ENCODE measurements at regions not wholly inside any gene's neighbourhood (a gene's known extent, or its start where the extent isn't known, plus 50 kb on each side); places are given as distances from the start of the nearest gene placed in this dataset.
"Not testable (repeated sequence)": the region's sequence is repeated elsewhere in the genome, so short reads cannot be mapped to it uniquely, and the experiment has no call there.

DNA sequence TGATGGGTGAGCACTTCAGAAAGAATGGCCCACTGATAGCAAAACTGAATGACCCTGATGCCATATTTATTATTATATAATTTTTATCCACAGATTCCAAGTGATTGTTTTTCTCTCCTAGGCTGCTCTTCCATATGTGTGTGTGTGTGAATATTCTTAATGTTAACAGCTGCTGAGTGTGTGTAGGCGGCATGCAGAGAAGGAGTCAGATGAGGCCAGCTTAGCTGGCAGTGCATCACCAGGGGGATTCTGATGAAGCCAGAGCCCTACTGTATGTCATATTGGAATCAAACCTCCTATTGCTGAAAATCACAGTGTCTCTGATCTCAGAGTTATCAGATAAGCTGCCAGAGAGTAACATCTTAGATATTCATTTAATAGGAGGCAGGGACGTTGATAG is 177.1 kb downstream of the DMAC1 start:
- no peak for DNase-seq (ENCODE audit: low read depth)

DNA sequence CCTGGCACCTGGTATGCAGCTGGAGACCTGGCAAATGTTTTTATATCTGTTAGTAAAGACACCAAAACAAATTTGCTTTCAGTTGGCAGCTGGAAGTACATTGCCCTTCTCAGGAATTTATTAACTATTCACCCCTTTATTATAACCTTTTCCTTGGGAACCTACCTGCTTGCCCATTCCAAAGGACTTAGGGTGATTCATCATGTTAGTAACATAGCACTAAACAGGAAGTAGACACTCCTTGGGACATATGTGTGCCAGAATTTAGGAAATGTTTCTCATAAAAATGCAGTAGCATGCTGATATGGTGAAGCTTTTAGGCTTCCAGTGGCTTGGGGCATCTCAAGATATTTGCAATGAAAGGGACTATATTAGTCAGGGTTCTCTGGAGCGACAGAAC is 184.2 kb downstream of the DMAC1 start:
- DNase-seq (ENCODE audit: low read depth), result no peak

DNA sequence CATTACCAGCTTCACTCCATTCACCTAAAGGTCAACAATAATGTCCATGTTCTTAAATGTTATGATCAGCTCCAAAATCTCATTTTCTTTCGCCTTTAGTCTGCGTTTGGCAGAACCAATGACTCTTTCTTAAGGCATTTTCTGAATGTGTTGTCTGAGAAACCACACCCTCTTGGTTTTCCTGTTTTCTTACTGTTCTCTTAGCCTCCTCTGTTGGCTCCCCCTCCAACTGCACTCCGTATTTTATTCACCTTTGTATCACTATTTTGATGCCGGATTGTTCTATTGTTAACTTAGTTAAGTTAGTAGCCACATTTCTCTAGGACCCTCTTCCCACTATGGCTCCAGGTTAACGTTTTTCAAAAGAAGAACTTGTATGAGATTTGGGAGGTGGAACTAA is 185.6 kb downstream of the DMAC1 start:
- no peak for DNase-seq (ENCODE audit: low read depth)

DNA sequence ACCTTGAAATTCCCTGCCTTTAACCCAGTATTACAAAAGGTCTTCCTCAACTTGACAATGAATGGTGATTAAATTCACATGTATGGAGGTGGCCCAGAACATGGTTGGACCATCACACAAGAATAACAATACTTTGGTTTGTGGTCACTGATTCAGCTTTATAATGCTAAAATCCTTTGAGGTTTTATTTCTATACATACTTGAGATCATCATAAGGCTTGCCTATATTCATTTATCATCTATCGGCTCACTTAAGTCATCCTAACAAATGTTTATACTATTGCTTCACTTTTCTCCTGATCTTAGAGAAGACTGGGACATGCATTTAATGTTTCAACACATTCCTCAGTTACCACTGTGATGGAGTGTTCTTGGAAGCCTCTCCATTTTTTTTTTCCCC is 191.3 kb downstream of the DMAC1 start:
- no peak for DNase-seq (ENCODE audit: low read depth)

DNA sequence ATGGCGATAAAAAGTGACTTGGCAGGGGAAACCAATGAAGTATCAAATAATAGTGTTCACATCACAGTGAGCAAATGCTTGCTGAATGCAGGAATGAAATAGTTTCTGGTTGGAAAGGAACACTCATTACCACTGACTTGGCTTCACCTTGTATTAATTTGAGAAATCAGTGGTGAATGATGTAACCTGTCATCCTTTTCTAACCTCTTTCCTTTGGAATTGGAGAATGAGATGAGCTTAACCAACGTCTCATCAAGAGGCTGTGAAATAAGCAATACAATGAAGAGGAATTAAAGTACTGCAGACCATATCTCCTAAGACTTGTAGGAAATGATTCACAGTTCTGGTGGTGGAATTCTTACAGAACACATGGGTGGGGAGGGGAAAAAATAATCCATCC is 192.2 kb downstream of the DMAC1 start:
- no peak for DNase-seq (ENCODE audit: low read depth)

DNA sequence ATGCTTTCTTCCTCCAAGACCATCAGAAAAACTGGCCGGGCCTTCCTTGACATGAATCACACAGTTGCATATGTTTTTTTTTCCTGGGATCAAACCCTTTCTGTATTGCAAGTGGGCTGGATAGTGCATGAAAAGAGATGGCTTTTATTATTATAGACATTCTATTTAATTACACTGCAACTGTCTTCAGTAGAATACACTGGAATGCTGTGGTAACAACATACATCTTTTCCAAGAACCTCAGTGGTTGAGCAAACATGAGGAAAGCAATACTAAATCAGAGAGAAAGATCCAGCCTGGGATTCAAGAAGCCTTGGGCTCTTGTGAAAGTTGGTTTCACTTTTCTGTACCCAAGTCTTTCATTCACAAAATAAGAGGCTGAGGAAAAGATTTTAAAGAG is 193.0 kb downstream of the DMAC1 start:
- no peak for DNase-seq (ENCODE audit: low read depth)

DNA sequence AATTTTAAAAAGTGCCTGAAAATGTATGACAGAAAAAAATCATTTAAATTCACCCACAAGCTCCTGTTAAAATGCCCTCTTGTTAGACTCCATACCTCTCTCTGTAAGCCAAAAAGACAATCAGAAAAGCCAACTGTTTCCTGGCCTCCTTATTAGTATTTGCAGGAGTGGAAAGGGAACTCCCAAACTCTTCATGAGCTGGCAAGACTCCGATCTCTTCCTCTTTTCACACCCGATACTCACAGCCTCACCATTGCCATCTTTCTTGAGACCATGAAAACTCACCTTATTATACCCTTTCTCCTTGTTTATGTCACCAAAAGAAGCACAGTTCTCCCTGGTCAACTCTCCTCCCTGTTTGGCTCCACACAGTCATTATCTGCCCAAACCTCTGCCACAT is 197.8 kb downstream of the DMAC1 start:
- no peak for DNase-seq (ENCODE audit: low read depth)

DNA sequence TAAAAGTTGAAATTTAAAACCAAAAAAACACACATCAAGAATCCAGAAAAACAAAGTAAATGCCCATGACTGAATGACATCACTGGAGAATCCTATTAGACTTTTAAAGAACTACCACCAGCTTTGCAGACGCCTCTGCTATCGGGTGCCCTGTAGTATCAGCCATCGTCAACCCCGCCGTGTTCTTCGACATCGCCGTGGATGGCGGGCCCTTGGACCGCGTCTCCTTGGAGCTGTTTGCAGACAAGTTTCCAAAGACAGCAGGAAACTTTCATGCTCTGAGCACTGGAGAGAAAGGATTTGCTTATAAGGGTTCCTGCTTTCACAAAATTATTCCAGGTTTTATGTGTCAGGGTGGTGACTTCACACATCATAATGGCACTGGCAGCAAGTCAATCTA is 201.9 kb downstream of the DMAC1 start:
- DNase-seq (ENCODE audit: low read depth), result no peak

DNA sequence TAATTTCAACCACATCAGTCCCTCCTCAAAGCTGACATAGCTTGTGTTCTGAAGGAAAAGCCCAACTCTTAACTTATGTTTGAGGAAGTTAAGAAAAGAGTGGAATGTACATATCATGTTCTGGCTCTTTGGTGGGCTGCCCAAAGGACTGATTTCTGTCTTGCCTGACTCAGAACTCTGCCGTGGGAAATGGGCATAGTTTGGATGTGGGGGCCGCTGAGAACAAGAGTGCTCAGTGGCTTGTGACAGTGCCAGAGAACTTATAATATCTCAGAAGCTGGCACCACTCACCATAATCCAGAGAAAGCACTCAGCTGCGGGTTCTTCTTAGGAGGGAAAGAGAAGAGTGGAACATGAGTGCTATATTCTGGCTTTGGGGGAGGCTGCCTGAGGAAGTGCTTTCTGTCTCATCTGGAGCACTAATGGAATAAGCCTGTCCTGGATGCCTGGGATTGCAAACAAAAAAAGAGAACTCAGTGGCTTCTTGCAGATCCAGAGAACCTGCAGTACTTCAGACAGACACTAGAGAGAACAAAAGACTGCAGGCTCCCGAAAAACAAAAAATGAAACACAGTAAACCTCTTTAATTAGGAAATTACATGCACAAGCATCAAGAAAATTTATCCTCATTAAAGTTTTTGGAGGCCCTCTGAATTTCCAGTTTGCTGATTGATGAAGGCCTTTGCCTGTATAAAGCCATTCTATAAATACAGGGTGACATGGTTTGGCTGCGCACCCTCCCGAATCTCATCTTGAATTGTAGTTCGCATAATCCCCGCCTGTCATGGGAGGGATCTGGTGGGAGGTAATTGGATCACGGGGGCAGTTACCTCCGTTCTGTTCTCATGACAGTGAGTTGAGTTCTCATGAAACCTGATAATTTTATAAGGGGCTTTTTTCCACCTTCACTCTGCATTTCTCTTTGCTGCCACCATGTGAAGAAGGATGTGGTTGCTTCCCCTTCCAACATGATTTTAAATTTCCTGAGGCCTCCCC is 207.0 kb downstream of the DMAC1 start:
- DNase-seq (ENCODE audit: low read depth), result no peak

DNA sequence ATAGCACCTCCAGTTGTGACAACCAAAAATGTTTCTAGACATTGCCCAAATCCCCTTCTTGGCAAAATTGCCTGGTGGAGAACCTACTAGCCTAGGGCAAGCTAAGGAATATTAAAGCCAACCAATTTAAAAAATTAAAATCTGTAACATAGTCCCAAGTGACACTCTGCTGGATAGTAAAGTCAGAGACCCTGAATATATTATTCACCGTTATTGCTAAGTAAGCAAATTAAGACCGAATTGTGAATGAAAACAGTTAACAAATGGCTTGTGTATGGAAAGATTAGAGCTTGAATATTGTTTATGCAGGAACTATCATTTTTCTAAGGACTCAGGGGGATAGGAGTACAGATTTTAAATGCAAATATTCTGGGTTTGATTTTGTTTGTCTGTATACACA is 208.1 kb downstream of the DMAC1 start:
- DNase-seq (ENCODE audit: low read depth), result no peak

DNA sequence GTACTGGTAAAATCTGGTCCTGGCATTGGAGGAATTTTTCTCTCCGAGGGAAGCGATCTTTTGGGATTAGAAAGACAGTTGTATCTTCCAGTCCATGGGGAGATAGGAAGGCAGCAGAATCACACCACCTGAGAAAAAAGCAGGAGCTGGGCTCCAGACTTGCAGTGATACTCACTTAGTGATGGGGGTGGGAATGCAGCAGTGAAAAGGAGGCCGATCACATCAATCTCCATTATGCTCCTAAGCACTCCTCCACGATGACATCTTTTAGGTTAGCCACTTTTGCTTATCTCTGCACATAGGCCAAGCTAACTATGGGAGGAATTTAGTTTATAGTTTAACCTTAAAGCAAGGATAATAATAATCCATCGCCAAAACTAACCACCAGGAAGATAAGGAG is 219.0 kb downstream of the DMAC1 start:
- DNase-seq (ENCODE audit: low read depth), result no peak

DNA sequence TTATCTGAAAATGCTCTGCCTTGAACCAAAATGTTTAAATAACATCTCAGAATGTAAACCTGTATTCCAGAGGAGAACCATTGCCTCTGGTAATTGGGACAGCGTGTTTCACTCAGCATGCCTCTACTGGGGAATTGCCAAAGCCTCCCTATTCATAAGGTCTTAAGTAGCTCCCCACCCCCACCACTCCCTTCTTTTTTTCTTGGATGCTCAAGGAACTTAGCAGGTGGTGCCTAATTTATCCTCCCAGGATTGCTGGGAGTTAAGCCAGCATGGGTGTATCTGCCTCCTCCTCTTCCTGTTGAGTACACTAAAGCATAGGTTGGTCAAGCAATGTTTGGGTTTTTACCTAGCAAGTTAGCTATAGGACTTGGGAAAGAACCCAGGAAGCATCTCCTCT is 220.2 kb downstream of the DMAC1 start:
- DNase-seq (ENCODE audit: low read depth), result no peak

DNA sequence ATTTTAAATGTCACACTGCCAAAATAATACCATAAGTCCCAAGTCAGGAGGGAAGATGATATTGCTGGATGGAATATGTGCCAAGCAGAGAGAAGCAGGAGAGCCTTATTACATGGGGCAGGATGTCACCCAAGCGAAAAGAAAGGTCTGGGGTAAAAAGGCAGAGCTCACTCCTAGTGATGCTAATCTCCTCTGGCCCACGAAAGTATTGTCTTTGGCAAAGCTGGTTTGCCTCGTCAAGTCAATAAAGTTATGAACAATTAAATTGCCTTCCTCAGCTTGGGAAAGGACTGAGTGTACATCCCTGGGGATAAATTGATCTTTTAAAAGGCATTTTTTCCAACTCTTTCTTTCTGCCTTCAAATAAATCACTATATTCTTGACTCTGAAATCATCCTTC is 220.6 kb downstream of the DMAC1 start:
- DNase-seq (ENCODE audit: low read depth), result no peak

DNA sequence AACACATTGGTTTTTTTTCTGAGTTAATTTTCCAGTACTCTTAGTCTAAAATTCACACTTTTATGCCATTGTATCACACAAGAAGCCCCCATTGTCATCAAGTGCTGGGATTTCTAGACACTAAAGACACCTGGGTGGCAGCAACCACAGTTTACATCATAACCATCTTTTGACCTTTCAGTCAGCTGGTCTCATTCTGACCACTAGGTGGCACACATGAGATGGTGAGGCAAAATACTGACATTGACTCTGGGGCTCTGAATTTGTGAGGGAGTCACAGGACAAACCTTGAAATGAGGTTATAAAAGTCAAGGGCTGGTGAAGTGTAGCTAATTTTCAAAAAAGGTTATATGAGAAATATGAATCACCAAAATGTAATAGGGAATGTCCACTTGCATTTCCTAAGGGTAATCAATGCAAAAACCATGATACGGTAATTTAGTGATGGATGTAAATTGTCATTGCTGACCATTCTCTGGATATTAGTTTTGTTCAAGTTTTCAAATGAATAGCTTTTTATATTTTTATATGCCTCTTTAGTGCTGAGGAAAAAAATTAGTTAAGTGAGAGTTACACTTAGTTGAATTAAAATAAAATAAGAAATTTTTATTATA is 229.4 kb downstream of the DMAC1 start:
- no peak for DNase-seq (ENCODE audit: low read depth)

DNA sequence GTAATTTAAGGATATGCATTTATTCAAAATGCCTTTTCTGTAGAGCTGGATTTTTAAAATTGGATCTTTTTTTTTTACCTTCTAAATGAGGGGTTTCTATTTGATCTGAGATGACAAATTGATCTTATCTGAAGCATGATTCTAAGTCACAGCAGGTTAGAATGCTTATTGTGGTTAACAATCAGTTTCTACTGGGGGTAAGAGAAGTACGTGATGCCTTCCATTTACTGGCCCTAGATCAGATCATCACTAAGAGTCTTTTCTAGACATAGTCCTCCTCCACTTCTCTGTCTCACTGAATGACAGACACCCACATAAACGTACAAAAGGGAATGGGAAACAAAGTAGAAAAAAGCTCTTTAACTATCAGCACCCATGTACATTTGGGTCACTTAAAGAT is 231.9 kb downstream of the DMAC1 start:
- DNase-seq (ENCODE audit: low read depth), result no peak

DNA sequence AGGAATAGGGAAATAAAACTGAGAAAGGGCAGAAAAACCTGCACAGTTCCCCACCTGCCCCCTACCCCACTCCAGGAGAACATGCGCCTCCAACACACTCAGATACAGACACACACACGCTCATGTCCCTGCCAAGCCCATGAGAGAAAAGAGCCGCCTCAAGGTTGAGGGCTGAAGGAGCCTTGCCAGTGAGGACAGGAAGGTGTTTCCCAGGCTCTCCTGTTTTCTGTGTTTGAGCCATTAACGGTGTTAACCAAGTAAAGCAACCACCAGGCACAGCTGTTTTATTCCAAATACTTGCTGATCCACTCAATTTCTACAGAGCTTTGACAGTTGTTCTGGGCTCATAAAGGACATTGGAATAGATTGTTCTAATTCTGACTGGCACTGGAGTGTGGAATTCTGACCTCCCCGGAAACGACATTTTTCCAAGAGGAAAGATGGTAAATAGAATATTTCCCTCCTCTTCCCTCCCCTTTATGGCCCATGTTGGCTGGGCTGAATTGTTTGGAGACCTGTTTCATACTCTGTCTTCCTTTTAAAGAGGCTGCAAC is 238.0 kb downstream of the DMAC1 start:
- no peak for DNase-seq (ENCODE audit: low read depth)

DNA sequence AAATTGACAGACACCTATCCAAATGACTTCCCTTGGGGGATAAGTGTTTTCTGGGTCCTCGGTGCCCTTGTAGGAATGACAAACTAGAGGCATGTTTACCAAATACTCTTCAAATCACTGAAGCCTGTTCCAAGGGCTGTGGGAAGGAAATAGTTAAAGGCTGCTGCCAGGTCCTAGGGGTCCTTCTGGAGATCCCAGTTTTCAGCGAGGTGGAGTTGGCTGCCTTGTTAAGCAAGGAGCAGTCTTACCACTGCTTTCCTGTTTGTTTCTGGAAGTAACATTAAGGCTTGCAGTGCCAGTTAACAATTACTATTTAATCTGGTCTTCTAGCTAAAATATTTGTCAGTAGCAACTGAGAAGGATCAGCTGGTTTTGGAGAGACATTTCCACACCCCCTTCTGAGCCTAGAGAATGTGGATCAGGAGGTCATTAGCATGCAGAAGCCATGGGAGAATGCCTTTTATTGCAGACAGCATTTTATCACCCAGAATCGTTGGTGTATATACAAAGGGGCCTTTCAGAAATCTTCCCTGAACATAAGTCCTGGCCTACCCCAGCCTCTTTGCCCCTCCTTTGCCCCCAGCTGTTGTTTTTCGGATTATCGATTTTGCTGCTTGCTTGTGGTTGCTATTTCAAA is 238.8 kb downstream of the DMAC1 start:
- no peak for DNase-seq (ENCODE audit: low read depth)

DNA sequence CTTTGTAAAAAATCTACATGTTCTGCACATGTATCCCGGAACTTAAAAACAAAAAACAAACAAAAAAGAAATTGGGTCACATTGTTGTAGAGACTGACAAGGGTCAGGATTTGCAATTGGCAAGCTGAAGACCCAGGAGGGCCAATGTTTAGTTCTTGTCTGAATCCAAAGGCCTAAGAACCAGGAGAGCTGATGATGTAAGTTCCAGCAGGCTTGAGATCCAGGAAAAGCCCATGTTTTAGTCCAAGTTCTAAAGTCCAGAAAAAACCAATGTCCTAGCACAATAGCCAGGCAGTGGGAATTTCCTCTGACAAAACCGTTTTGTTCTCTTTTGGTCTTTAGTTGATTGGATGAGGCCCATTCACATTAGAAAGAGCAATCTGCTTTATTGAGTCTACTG is 244.9 kb downstream of the DMAC1 start:
- DNase-seq (ENCODE audit: low read depth), result no peak

DNA sequence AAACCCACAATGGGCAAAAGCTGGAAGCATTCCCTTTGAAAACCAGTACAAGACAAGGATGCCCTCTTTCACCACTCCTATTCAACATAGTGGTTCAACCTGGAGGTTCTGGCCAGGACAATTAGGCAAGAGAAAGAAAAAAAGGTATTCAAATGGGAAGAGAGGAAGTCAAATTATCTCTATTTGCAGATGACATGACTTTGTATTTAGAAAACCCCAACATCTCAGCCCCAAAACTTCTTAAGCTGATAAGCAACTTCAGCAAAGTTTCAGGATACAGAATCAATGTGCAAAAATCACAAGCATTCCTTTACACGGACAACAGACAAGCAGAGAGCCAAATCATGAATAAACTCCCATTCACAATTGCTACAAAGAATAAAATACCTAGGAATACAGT is 246.9 kb downstream of the DMAC1 start:
- DNase-seq (ENCODE audit: low read depth), result not testable (repeated sequence)

DNA sequence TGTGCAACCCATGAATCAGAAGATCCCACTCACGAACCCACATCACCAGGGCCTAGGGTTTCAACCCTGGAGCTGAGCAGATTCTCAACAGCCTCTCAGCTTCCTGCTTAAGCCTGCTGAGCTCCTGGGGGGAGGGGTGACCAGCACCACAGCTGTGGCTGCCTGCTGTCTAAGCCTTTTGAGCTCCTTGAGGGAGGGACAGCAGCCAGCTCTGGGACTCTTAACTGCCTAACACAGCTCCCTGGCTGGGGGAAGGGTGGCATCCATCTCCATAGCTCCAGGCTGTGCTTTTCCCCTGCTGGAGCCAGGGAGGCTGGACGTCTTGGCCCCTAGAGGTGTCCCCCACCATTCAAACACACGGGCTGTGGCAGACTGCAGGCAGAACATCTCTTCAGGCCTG is 250.3 kb downstream of the DMAC1 start:
- no peak for DNase-seq (ENCODE audit: low read depth)

DNA sequence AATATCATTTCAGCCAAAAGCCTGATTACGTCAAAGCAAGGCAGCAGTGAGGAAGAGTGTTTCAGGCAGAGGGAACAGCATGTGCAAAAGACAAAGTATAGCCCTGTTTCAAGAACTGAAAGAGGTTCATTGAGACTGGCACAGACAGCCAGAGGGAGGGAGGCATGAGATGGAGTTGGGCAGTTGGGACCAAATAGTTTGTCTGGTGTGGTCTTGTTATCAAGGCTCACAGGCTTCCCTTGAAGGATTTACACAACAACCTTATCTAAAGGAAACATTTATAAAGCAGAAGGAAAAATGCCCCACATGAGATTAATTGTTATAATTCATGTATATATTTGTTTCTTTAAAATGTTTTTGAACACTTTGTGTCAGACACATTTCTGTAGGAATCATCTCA is 253.3 kb downstream of the DMAC1 start:
- no peak for DNase-seq (ENCODE audit: low read depth)

DNA sequence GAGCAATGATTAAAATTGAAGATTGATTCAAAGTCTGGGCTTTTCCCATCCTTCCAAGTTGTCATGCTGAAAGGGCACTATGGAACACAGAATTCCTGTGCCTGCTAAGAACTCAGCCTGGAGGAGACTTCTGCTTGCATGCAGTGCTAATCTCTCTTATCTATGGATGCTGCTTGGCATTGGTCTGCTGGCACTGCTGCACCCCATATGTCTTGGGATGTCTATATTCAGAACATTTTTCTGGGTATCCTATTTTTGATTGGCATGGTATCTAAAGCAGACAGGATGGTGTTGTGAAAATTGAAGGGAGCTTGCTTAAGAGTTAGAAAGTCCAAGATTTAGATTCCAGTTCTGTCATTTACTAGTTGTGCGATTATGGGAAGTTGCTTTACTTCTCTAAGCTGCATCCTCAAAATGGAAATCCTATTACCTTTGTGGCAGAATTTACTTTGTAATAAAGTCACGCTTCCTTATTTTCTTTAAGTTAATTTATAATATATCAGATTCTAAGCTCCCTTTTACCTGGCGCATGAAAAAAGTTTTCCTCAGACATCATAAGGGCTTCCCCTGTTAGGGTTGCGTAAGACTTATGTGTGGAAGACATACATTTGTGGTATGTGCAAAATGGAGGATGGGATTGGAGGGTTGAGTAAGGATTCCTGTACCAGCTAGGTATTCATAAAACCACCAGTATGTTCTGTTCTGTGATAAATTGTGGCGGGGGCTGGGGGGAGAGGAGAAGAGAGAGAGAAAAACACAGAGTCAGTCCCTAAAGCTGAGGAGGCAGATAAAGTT is 254.0 kb downstream of the DMAC1 start:
- DNase-seq (ENCODE audit: low read depth), result no peak
